ENCODE measurements at regions not wholly inside any gene's neighbourhood (a gene's known extent, or its start where the extent isn't known, plus 50 kb on each side); places are given as distances from the start of the nearest gene placed in this dataset.

DNA sequence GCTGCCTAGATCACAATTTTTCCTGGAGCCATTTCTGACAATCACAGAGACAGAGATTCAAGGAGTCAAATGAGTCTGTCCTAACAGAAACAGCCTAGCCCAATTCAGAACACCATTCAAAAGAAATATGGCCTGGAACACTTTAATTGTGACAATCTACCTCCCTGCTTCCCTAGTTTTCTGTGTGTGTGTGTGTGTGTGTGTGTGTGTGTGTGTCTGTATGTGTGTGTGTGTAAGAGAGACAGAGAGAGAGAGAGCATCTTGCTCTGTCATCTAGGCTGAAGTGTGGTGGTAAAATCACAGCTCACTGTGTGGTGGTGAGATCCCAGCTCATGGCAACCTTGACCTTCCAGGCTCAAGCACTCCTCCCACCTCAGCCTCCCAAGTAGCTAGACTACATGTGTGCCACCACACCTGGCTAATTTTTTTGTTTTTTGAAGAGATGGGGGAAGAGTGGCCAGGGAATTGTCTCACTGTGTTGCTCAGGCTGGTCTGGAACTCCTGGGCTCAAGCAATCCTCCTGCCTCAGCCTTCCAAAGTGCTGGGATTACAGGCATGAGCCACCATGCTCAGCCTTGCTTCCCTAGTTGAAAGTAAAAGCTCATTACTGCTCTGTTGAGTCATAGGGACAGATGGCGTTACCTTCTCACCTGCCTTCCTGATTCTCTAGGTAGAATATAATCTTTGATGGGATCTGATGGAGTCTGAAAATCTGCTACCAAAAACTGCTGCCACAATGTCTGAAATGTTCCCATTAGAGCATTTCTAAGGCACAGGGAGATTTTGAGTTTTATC lies 89.6 kb upstream of the BEND6 start:
- TF ChIP-seq POLR2A (IDR thresholded peaks at IDR 0.05) (no peak), POLR2AphosphoS5 (IDR thresholded peaks at IDR 0.05) (no peak), EP300 (IDR thresholded peaks at IDR 0.05) (no peak)
- TF ChIP-seq, protein P1, sequence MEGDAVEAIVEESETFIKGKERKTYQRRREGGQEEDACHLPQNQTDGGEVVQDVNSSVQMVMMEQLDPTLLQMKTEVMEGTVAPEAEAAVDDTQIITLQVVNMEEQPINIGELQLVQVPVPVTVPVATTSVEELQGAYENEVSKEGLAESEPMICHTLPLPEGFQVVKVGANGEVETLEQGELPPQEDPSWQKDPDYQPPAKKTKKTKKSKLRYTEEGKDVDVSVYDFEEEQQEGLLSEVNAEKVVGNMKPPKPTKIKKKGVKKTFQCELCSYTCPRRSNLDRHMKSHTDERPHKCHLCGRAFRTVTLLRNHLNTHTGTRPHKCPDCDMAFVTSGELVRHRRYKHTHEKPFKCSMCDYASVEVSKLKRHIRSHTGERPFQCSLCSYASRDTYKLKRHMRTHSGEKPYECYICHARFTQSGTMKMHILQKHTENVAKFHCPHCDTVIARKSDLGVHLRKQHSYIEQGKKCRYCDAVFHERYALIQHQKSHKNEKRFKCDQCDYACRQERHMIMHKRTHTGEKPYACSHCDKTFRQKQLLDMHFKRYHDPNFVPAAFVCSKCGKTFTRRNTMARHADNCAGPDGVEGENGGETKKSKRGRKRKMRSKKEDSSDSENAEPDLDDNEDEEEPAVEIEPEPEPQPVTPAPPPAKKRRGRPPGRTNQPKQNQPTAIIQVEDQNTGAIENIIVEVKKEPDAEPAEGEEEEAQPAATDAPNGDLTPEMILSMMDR (IDR thresholded peaks at IDR 0.05), result no peak
- H3K27ac ChIP-seq, result no peak overlapping the region
- no peak for ATAC-seq
- no peaks in the 10 kb centered on the region for H3K36me3 ChIP-seq
- no peaks in the 10 kb centered on the region for H3K9me3 ChIP-seq
- 100% methylated on average over 1 of the region's 1 CpG for WGBS, 2 donors (ENCODE audit: low coverage in 1 of 2)
- no peak overlapping the region for H3K4me3 ChIP-seq
- no peaks in the 10 kb centered on the region for H3K27me3 ChIP-seq
- peaks cover 0 to 19% (median 0%) of the 10 kb centered on the region in 3 donors for H3K4me1 ChIP-seq

DNA sequence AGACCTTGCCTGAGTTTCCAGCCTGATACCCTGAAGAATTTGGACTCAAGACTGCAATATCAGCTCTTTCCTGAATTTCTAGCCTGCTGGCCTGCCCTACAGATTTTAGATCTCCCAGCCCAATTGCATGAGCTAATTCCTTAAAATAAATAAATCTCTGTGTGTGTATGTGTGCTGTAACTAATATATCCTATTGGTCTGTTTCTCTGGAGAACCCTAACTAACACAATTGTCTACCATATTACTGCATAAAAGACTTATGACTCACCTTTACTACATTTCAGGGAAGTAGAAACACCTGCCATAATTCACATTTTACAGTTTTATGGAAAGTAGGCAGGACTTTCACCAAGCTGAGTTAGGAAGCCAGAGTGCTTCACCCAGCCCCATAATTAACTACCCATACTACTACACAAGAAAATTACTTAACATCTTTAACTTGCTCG lies 90.7 kb upstream of the BEND6 start:
- ATAC-seq, result no peak
- H3K9me3 ChIP-seq, result no peaks in the 10 kb centered on the region
- TF ChIP-seq, protein P1 (IDR thresholded peaks at IDR 0.05), result no peak
- TF ChIP-seq POLR2AphosphoS5 (IDR thresholded peaks at IDR 0.05), result no peak
- TF ChIP-seq EP300 (IDR thresholded peaks at IDR 0.05), result no peak
- TF ChIP-seq POLR2A (IDR thresholded peaks at IDR 0.05), result no peak
- WGBS, 2 donors (ENCODE audit: low coverage in 1 of 2), result 69 to 95% methylated on average over 1 of the region's 1 CpG
- H3K27ac ChIP-seq, result no peak overlapping the region
- no peak overlapping the region for H3K4me3 ChIP-seq
- H3K27me3 ChIP-seq, result no peaks in the 10 kb centered on the region
- peaks cover 0 to 19% (median 0%) of the 10 kb centered on the region in 3 donors for H3K4me1 ChIP-seq
- H3K36me3 ChIP-seq, result no peaks in the 10 kb centered on the region

DNA sequence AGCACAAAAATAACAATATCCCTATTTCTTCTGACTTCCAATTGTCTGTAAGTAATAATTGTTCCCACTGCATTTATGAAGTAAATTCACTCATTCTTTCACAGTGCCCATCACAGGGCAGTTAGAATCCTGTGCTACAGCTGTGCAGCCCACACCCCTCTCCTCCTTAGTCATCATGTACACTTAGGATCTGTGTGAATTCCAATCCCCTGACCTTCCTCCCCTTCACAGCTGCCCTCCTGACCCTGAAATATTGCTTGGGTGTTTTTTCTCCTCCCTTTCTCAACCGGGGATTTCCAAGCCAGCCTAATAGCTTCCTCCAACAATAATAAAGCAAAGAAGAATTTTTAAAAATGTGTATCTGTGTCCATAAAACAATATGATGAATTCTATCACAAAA lies 91.5 kb upstream of the BEND6 start:
- H3K27ac ChIP-seq, result no peak overlapping the region
- peaks cover 0 to 19% (median 0%) of the 10 kb centered on the region in 3 donors for H3K4me1 ChIP-seq
- TF ChIP-seq POLR2A (IDR thresholded peaks at IDR 0.05), result no peak
- no peak for TF ChIP-seq EP300 (IDR thresholded peaks at IDR 0.05)
- TF ChIP-seq POLR2AphosphoS5 (IDR thresholded peaks at IDR 0.05), result no peak
- TF ChIP-seq, protein P1 (IDR thresholded peaks at IDR 0.05), result no peak
- no peaks in the 10 kb centered on the region for H3K9me3 ChIP-seq
- no peak overlapping the region for H3K4me3 ChIP-seq
- ATAC-seq, result no peak
- H3K36me3 ChIP-seq, result no peaks in the 10 kb centered on the region
- H3K27me3 ChIP-seq, result no peaks in the 10 kb centered on the region
- WGBS, 2 donors (ENCODE audit: low coverage in 1 of 2), result 13 to 57% methylated on average over 1 of the region's 1 CpG

DNA sequence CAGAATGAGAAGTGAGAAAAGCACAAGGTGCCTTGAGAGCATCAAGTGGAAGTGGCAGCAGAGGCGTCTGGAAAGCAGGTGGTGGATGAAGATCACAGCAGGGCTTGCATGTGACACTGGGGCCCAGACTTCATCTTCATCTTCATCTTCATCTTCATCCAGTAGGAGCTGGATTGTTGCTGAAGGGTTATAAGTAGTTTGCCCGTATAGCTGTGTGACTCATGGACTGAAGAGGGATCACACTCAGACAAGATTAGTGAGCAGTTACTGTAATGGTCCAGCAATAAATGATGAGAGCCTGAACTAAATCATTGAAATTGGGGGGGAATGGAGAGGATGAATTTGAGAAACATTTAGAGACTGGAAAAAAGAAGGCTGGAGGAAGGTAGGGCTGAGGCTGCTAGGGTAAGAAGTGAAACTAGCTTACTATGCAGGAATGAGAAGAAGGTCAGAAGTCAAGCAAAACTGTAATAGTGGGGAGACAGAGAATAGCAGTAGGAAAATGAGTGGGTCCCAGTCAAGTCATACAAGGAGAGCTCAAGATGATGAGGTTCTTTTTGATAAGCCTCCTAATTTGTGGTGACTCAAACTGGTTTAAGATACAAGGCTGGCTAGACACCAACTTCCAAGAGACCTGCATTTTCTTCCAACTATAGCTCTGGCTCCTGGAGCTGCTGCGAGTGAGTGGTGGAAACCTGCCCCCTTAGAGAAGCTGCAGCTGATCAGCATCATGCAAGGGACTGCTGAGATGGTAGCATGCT lies 92.3 kb upstream of the BEND6 start:
- WGBS, 2 donors (ENCODE audit: low coverage in 1 of 2), result 67 to 73% methylated on average over 3 of the region's 3 CpGs
- Histone ChIP-seq H3K4me3 (no peak overlapping the region), H3K27ac (no peak overlapping the region), H3K27me3 (no peaks in the 10 kb centered on the region), H3K36me3 (no peaks in the 10 kb centered on the region), H3K4me1 (peaks cover 0 to 19% (median 0%) of the 10 kb centered on the region in 3 donors), H3K9me3 (no peaks in the 10 kb centered on the region)
- ATAC-seq, result peak; percentile 37
- TF ChIP-seq, protein P1 (IDR thresholded peaks at IDR 0.05), result no peak
- TF ChIP-seq POLR2A (IDR thresholded peaks at IDR 0.05), result no peak
- no peak for TF ChIP-seq EP300 (IDR thresholded peaks at IDR 0.05)
- no peak for TF ChIP-seq POLR2AphosphoS5 (IDR thresholded peaks at IDR 0.05)
